ENCODE measurements at regions not wholly inside any gene's neighbourhood (a gene's known extent, or its start where the extent isn't known, plus 50 kb on each side); places are given as distances from the start of the nearest gene placed in this dataset.

GRCh38 chr5:114782177-114782576 lies 387.5 kb downstream of the TRIM36 start:
- no peak for DNase-seq
- WGBS, 5 donors, result 88 to 95% (median 92%) methylated on average over 8 of the region's 8 CpGs

DNA sequence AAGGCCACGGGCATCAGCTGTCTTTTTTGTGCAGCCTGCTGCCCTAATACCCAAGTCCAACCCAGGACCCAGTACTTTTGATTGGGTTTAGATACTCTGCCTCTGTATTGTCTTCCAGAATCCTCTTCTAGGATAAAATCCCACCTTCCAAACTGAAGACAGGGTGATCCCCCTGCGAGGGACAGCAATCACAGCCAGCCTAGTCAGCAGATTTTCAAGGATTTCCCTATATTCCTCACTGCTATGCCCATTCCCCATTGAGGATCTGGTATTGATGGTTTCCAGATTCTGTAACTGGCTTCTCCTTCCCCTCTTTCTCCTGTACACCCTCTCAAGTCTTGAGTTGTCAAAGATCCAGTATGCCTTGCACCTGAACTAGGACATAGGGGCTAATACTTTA lies 389.4 kb downstream of the TRIM36 start:
- H3K4me1 ChIP-seq, result no peaks in the 10 kb centered on the region
- H3K4me3 ChIP-seq, result no peak overlapping the region
- H3K27me3 ChIP-seq (replicated peaks in 1 of 7), result no peaks in the 10 kb centered on the region
- no peaks in the 10 kb centered on the region for H3K36me3 ChIP-seq
- intact Hi-C loops (cut with DNase I; ENCODE audit: low total_unique reads), result no loop called here
- H3K9me3 ChIP-seq, result no peaks in the 10 kb centered on the region
- WGBS, 5 donors, result 61 to 77% (median 64%) methylated on average over 2 of the region's 2 CpGs
- TF ChIP-seq POLR2A (IDR thresholded peaks at IDR 0.05), result no peak
- no peak for TF ChIP-seq POLR2AphosphoS5 (IDR thresholded peaks at IDR 0.05)
- TF ChIP-seq CTCF (IDR thresholded peaks at IDR 0.05 in 8 of 11, conservative IDR thresholded peaks at IDR 0.05 in 3 of 11), result no peak
- H3K27ac ChIP-seq, result no peak overlapping the region
- DNase-seq, result no peak

More at GRCh38 chr5:114782177-114782576, 387.5 kb downstream of the TRIM36 start:
- TF ChIP-seq POLR2A (IDR thresholded peaks at IDR 0.05), result no peak
- TF ChIP-seq CTCF (IDR thresholded peaks at IDR 0.05 in 8 of 11, conservative IDR thresholded peaks at IDR 0.05 in 3 of 11), result no peak
- TF ChIP-seq POLR2AphosphoS5 (IDR thresholded peaks at IDR 0.05), result no peak
- Histone ChIP-seq H3K9me3 (no peaks in the 10 kb centered on the region), H3K27ac (no peak overlapping the region), H3K27me3 (replicated peaks in 1 of 7) (no peaks in the 10 kb centered on the region), H3K4me1 (no peaks in the 10 kb centered on the region), H3K4me3 (no peak overlapping the region), H3K36me3 (no peaks in the 10 kb centered on the region)
- intact Hi-C loops (cut with DNase I; ENCODE audit: low total_unique reads), result no loop called here

DNA sequence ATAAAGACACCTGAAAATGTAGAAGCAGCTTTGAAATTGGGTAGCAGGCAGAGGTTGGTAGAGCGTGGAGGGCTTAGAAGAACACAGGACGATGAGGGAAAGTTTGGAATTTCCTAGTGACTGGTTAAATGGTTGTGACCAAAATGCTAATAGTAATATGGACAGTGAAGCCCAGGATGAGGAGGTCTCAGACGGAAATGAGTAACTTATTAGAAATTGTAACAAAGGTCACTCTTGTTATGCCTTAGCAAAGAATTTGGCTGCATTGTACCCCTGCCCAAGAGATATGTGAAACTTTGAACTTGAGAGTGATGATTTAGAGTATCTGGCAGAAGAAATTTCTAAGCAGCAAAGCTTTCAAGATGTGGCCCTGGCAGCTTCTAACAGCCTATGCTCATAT lies 382.5 kb downstream of the KCNN2 start:
- WGBS, 5 donors, result 72 to 80% (median 74%) methylated on average over 3 of the region's 3 CpGs
- H3K27me3 ChIP-seq (replicated peaks in 1 of 7), result no peaks in the 10 kb centered on the region
- no peak for DNase-seq
- H3K4me1 ChIP-seq, result no peaks in the 10 kb centered on the region
- H3K36me3 ChIP-seq, result no peaks in the 10 kb centered on the region
- no peak for TF ChIP-seq CTCF (IDR thresholded peaks at IDR 0.05 in 8 of 11, conservative IDR thresholded peaks at IDR 0.05 in 3 of 11)
- no peak for TF ChIP-seq POLR2A (IDR thresholded peaks at IDR 0.05)
- TF ChIP-seq POLR2AphosphoS5 (IDR thresholded peaks at IDR 0.05), result no peak
- peaks cover 0 to 6% (median 0%) of the 10 kb centered on the region in 8 donors for H3K9me3 ChIP-seq
- H3K4me3 ChIP-seq, result no peak overlapping the region
- H3K27ac ChIP-seq, result no peak overlapping the region
- intact Hi-C loops (cut with DNase I; ENCODE audit: low total_unique reads), result no loop called here

- intact Hi-C loops (cut with DNase I; ENCODE audit: low total_unique reads), result no loop called here
Observed at GRCh38 chr5:114734238-114734637, 372.4 kb downstream of the KCNN2 start.

More at GRCh38 chr5:114734238-114734637, 372.4 kb downstream of the KCNN2 start:
- WGBS, 5 donors, result 68 to 88% (median 76%) methylated on average over 1 of the region's 1 CpG
- Histone ChIP-seq H3K4me1 (no peaks in the 10 kb centered on the region), H3K4me3 (no peak overlapping the region), H3K9me3 (peaks cover 0 to 11% (median 0%) of the 10 kb centered on the region in 8 donors), H3K36me3 (no peaks in the 10 kb centered on the region), H3K27me3 (replicated peaks in 1 of 7) (no peaks in the 10 kb centered on the region), H3K27ac (no peak overlapping the region)
- DNase-seq, result no peak
- no peak for TF ChIP-seq POLR2AphosphoS5 (IDR thresholded peaks at IDR 0.05)
- no peak for TF ChIP-seq POLR2A (IDR thresholded peaks at IDR 0.05)
- TF ChIP-seq CTCF (IDR thresholded peaks at IDR 0.05 in 8 of 11, conservative IDR thresholded peaks at IDR 0.05 in 3 of 11), result no peak
